CD8-positive, alpha-beta memory T cell (primary cell): ENCODE measurements at regions not wholly inside any gene's neighbourhood (a gene's known extent, or its start where the extent isn't known, plus 50 kb on each side); places are given as distances from the start of the nearest gene placed in this dataset.

Experiments
- CTCF ChIA-PET: fragments of 350-600 bp; sonication (Branson Sonifier 250); formaldehyde crosslinking; loops from one replicate; lab custom pipeline; 2021; ENCODE audit warnings: antibody characterized with exemption; lab: Charles Lee
- POLR2A ChIA-PET: fragments of 350-600 bp; sonication (Branson Sonifier 250); formaldehyde crosslinking; loops from one replicate; lab custom pipeline; 2021; ENCODE audit warnings: antibody characterized with exemption; lab: Charles Lee
- DNase-seq, 5 donors: peaks; one replicate each; pipeline versions ENCODE4 v3.0.0 to v3.0.0-alpha.2; 2020 to 2022; ENCODE audit warnings: mixed read lengths in 1 of 5
- H3K27ac ChIP-seq: one replicate; pipeline ENCODE4 v1.7.0; 2013; ENCODE audit warnings: low read depth, mild to moderate bottlenecking, low read length, moderate library complexity
- H3K27me3 ChIP-seq: 2 replicates; pipeline ENCODE4 v1.7.0; 2013; ENCODE audit warnings: low read length, mild to moderate bottlenecking; ENCODE audit not compliant: insufficient read depth, poor library complexity, severe bottlenecking
- H3K36me3 ChIP-seq: 2 replicates; pipeline ENCODE4 v1.7.0; 2013; ENCODE audit warnings: mild to moderate bottlenecking, low read length, moderate library complexity; ENCODE audit not compliant: insufficient read depth
- H3K4me1 ChIP-seq: 2 replicates; pipeline ENCODE4 v1.7.0; 2013; ENCODE audit warnings: mild to moderate bottlenecking, low read length, moderate library complexity; ENCODE audit not compliant: insufficient read depth
- H3K4me3 ChIP-seq: 2 replicates; pipeline ENCODE4 v1.7.0; 2013; ENCODE audit warnings: mild to moderate bottlenecking, low read length
- H3K9me3 ChIP-seq: 2 replicates; pipeline ENCODE4 v1.7.0; 2013; ENCODE audit warnings: mild to moderate bottlenecking, low read length
- H3K27ac Mint-ChIP-seq, 8 donors: one replicate each; pipeline ENCODE4 v1.8.0; 2020 to 2021; ENCODE audit warnings: mixed read lengths in 8 of 8, mild to moderate bottlenecking in 6 of 8, inconsistent platforms in 3 of 8, moderate library complexity in 3 of 8
- H3K27me3 Mint-ChIP-seq, 2 donors: one replicate each; pipeline ENCODE4 v1.8.0; 2020 to 2021; ENCODE audit warnings: mixed read lengths in 2 of 2, mild to moderate bottlenecking in 1 of 2, moderate library complexity in 1 of 2
- H3K36me3 Mint-ChIP-seq, 3 donors: one replicate each; pipeline ENCODE4 v1.8.0; 2020 to 2021; ENCODE audit warnings: mixed read lengths in 3 of 3, inconsistent platforms in 1 of 3, mild to moderate bottlenecking in 1 of 3
- H3K4me1 Mint-ChIP-seq, 3 donors: one replicate each; pipeline ENCODE4 v1.8.0; 2020 to 2021; ENCODE audit warnings: mixed read lengths in 3 of 3, inconsistent platforms in 1 of 3, mild to moderate bottlenecking in 1 of 3
- H3K4me3 Mint-ChIP-seq, 7 donors: one replicate each; pipeline ENCODE4 v1.8.0; 2020 to 2021; ENCODE audit warnings: mixed read lengths in 7 of 7, mild to moderate bottlenecking in 6 of 7, moderate library complexity in 4 of 7, inconsistent platforms in 2 of 7
- H3K9me3 Mint-ChIP-seq, 5 donors: one replicate each; pipeline ENCODE4 v1.8.0; 2020 to 2022; ENCODE audit warnings: mixed read lengths in 5 of 5, mild to moderate bottlenecking in 3 of 5, moderate library complexity in 2 of 5, inconsistent platforms in 1 of 5

GRCh38 chr7:109926738-109927137 lies 1164.2 kb upstream of the LRRN3 start:
- no peak overlapping the region for H3K4me3 ChIP-seq
- H3K9me3 ChIP-seq, result no peaks in the 10 kb centered on the region
- Mint-ChIP-seq H3K4me3 (no peak overlapping the region), H3K4me1 (no peaks in the 10 kb centered on the region), H3K36me3 (no peaks in the 10 kb centered on the region), H3K27ac (no peak overlapping the region), H3K9me3 (peaks cover 0 to 15% (median 7%) of the 10 kb centered on the region in 5 donors), H3K27me3 (no peaks in the 10 kb centered on the region)
- no peak overlapping the region for H3K27ac ChIP-seq
- H3K27me3 ChIP-seq, result no peaks in the 10 kb centered on the region
- CTCF ChIA-PET, result no interaction called here
- POLR2A ChIA-PET, result no interaction called here
- H3K4me1 ChIP-seq, result no peaks in the 10 kb centered on the region
- no peak for DNase-seq
- H3K36me3 ChIP-seq, result no peaks in the 10 kb centered on the region

- POLR2A ChIA-PET, result no interaction called here
- no peak overlapping the region for H3K27ac Mint-ChIP-seq
Measured at GRCh38 chr7:109930049-109930448, 1160.9 kb upstream of the LRRN3 start.

GRCh38 chr7:109939207-109939606 lies 1151.7 kb upstream of the LRRN3 start:
- Mint-ChIP-seq H3K4me3 (no peak overlapping the region), H3K27ac (no peak overlapping the region), H3K4me1 (no peaks in the 10 kb centered on the region), H3K27me3 (peaks cover 0 to 1% of the 10 kb centered on the region in 2 donors), H3K36me3 (no peaks in the 10 kb centered on the region), H3K9me3 (peaks cover 5 to 12% (median 7%) of the 10 kb centered on the region in 5 donors)
- Histone ChIP-seq H3K27me3 (no peaks in the 10 kb centered on the region), H3K4me3 (no peak overlapping the region), H3K4me1 (no peaks in the 10 kb centered on the region), H3K36me3 (no peaks in the 10 kb centered on the region), H3K9me3 (no peaks in the 10 kb centered on the region), H3K27ac (no peak overlapping the region)
- ChIA-PET CTCF (no interaction called here), POLR2A (no interaction called here)
- no peak for DNase-seq

More at GRCh38 chr7:109930049-109930448, 1160.9 kb upstream of the LRRN3 start:
- no peaks in the 10 kb centered on the region for H3K27me3 ChIP-seq
- CTCF ChIA-PET, result no interaction called here
- Mint-ChIP-seq H3K36me3 (no peaks in the 10 kb centered on the region), H3K27me3 (no peaks in the 10 kb centered on the region), H3K4me3 (no peak overlapping the region), H3K4me1 (no peaks in the 10 kb centered on the region), H3K9me3 (peaks cover 0 to 10% (median 5%) of the 10 kb centered on the region in 5 donors)
- no peaks in the 10 kb centered on the region for H3K4me1 ChIP-seq
- no peaks in the 10 kb centered on the region for H3K36me3 ChIP-seq
- no peaks in the 10 kb centered on the region for H3K9me3 ChIP-seq
- H3K4me3 ChIP-seq, result no peak overlapping the region
- no peak for DNase-seq
- H3K27ac ChIP-seq, result no peak overlapping the region

GRCh38 chr7:109945820-109946518 lies 1145.0 kb upstream of the LRRN3 start:
- POLR2A ChIA-PET, result no interaction called here
- no peak for DNase-seq
- H3K27ac ChIP-seq, result no peak overlapping the region
- H3K27me3 ChIP-seq, result no peaks in the 10 kb centered on the region
- Mint-ChIP-seq H3K9me3 (peaks cover 0 to 4% (median 2%) of the 10 kb centered on the region in 5 donors), H3K27ac (no peak overlapping the region), H3K36me3 (no peaks in the 10 kb centered on the region), H3K4me3 (no peak overlapping the region), H3K4me1 (no peaks in the 10 kb centered on the region), H3K27me3 (no peaks in the 10 kb centered on the region)
- CTCF ChIA-PET, result no interaction called here
- H3K4me1 ChIP-seq, result no peaks in the 10 kb centered on the region
- no peaks in the 10 kb centered on the region for H3K36me3 ChIP-seq
- no peaks in the 10 kb centered on the region for H3K9me3 ChIP-seq
- no peak overlapping the region for H3K4me3 ChIP-seq

- H3K27me3 Mint-ChIP-seq, result no peaks in the 10 kb centered on the region
- no peak overlapping the region for H3K27ac Mint-ChIP-seq
- no peak overlapping the region for H3K27ac ChIP-seq
- no peaks in the 10 kb centered on the region for H3K36me3 ChIP-seq
- H3K4me3 Mint-ChIP-seq, result no peak overlapping the region
- peaks cover 2 to 13% (median 6%) of the 10 kb centered on the region in 5 donors for H3K9me3 Mint-ChIP-seq
- POLR2A ChIA-PET, result no interaction called here
- no peak overlapping the region for H3K4me3 ChIP-seq
- CTCF ChIA-PET, result no interaction called here
- no peaks in the 10 kb centered on the region for H3K36me3 Mint-ChIP-seq
- no peaks in the 10 kb centered on the region for H3K9me3 ChIP-seq
- no peaks in the 10 kb centered on the region for H3K27me3 ChIP-seq
- no peak for DNase-seq
- no peaks in the 10 kb centered on the region for H3K4me1 ChIP-seq
- no peaks in the 10 kb centered on the region for H3K4me1 Mint-ChIP-seq
Measured at GRCh38 chr7:109950256-109950655, 1140.7 kb upstream of the LRRN3 start.

GRCh38 chr7:109950821-109951564 lies 1139.9 kb upstream of the LRRN3 start:
- POLR2A ChIA-PET, result no interaction called here
- H3K36me3 Mint-ChIP-seq, result no peaks in the 10 kb centered on the region

GRCh38 chr7:109951565-109951928 lies 1139.4 kb upstream of the LRRN3 start:
- no peaks in the 10 kb centered on the region for H3K4me1 ChIP-seq
- ChIA-PET POLR2A (no interaction called here), CTCF (no interaction called here)
- no peaks in the 10 kb centered on the region for H3K9me3 ChIP-seq
- Mint-ChIP-seq H3K4me3 (no peak overlapping the region), H3K27me3 (no peaks in the 10 kb centered on the region), H3K9me3 (peaks cover 2 to 13% (median 6%) of the 10 kb centered on the region in 5 donors), H3K27ac (no peak overlapping the region), H3K4me1 (no peaks in the 10 kb centered on the region), H3K36me3 (no peaks in the 10 kb centered on the region)
- no peak for DNase-seq
- H3K27me3 ChIP-seq, result no peaks in the 10 kb centered on the region
- no peak overlapping the region for H3K27ac ChIP-seq
- H3K36me3 ChIP-seq, result no peaks in the 10 kb centered on the region
- no peak overlapping the region for H3K4me3 ChIP-seq

More at GRCh38 chr7:109950821-109951564, 1139.9 kb upstream of the LRRN3 start:
- Mint-ChIP-seq H3K4me1 (no peaks in the 10 kb centered on the region), H3K4me3 (no peak overlapping the region), H3K27ac (no peak overlapping the region), H3K27me3 (no peaks in the 10 kb centered on the region), H3K9me3 (peaks cover 2 to 13% (median 6%) of the 10 kb centered on the region in 5 donors)
- H3K4me1 ChIP-seq, result no peaks in the 10 kb centered on the region
- H3K36me3 ChIP-seq, result no peaks in the 10 kb centered on the region
- CTCF ChIA-PET, result no interaction called here
- no peak overlapping the region for H3K27ac ChIP-seq
- H3K27me3 ChIP-seq, result no peaks in the 10 kb centered on the region
- DNase-seq, result no peak
- H3K9me3 ChIP-seq, result no peaks in the 10 kb centered on the region
- no peak overlapping the region for H3K4me3 ChIP-seq

- no peaks in the 10 kb centered on the region for H3K27me3 ChIP-seq
- no peaks in the 10 kb centered on the region for H3K4me1 ChIP-seq
- Mint-ChIP-seq H3K9me3 (peaks cover 2 to 14% (median 10%) of the 10 kb centered on the region in 5 donors), H3K4me1 (no peaks in the 10 kb centered on the region), H3K36me3 (no peaks in the 10 kb centered on the region), H3K4me3 (no peak overlapping the region), H3K27me3 (no peaks in the 10 kb centered on the region), H3K27ac (no peak overlapping the region)
- no peak overlapping the region for H3K4me3 ChIP-seq
- H3K9me3 ChIP-seq, result no peaks in the 10 kb centered on the region
- H3K27ac ChIP-seq, result no peak overlapping the region
- CTCF ChIA-PET, result no interaction called here
- H3K36me3 ChIP-seq, result no peaks in the 10 kb centered on the region
- no peak for DNase-seq
- POLR2A ChIA-PET, result no interaction called here
Measured at GRCh38 chr7:109955986-109956385, 1134.9 kb upstream of the LRRN3 start.
